GM21447 (cell line): ENCODE measurements at regions not wholly inside any gene's neighbourhood (a gene's known extent, or its start where the extent isn't known, plus 50 kb on each side); places are given as distances from the start of the nearest gene placed in this dataset.
"Not testable (repeated sequence)": the region's sequence is repeated elsewhere in the genome, so short reads cannot be mapped to it uniquely, and the experiment has no call there.

Experiments used
- ATAC-seq: cut with Tn5 transposase; IDR thresholded peaks from one replicate; pipeline ENCODE4 v1.9.1; 2021; ENCODE audit not compliant: unreplicated experiment

DNA sequence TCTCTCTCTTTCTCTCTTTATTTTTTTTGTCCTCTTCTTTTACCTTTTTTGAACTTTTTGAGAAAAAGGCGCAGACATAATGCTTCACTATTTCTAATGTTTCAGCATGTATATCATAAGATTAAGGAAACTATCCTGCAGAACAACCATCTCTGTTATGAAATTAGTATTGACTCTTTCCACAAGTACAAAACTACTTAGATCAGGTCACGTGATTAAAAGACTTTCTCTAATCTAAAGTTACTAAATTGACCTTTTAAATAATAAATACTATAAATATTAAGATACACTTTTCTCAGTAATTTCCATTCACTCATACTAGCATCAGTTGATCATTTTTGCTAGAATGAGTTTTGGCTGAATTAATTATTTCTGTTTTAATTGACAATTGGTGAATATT lies 844.5 kb upstream of the LRFN5 start:
- no peak for ATAC-seq

GRCh38 chr14:40760704-40761103 lies 846.0 kb upstream of the LRFN5 start:
- ATAC-seq, result no peak

GRCh38 chr14:40758076-40758475 lies 848.6 kb upstream of the LRFN5 start:
- ATAC-seq, result no peak

DNA sequence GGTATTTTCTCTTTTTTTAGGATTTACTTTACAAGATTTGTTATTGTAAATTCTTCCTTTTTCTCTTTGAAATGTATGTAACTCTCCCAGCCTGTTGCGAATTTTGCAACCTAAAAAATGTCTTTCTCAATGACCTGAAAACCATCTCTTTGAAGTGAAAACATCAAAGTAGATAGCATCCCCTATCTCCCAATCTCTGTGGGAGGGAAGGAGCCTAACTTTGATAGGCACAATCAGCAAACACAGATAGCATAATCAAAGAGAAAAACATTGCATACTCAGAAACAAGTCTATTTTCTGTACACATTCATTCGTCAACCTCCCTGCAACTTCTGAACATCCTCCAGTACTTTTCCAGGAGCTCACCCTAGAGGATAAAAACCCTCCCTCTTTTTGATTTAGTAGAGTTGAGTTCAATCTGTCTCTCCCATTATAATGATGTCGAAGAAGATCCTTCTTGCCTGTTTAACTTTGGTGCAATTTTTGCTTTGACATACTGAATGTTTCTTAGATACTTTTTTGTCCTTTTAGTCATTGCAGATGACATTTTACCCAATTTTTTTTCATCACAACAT lies 849.2 kb upstream of the LRFN5 start:
- ATAC-seq, result no peak

DNA sequence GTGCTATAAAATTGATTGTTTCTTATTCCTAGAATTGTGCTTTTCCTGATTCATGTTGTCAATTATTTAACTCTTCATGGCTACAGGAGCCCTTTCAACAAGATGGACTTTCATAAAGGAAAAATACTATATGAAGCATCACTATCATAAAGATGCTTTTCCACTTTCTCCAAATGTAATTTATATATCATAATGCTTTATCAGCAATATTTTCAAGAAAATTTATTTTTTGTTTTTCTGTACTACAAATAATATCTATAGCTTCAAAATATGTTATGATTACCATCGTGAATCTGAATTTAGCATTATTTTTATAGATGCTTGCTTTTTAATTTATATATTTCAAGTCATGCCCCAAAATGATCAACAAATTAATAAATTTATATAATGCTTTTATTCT lies 873.5 kb upstream of the LRFN5 start:
- ATAC-seq, result no peak

DNA sequence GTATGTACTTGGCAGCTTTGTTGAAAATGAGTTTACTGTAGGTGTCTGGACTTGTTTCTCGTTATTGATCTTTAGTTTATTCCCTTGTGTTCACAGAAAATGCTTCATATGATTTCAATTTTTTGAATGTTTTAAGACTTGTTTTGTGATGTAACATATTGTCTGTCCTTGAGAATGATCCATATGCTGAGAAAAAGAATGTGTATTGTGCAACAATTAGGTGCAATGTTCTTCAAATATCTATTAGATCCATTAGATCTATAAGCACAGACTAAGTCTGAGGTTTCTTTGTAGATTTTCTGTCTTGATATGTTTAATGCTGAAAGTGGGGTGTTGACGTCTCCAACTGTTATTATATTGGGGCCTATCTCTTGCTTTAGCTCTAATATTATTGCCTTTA lies 879.6 kb upstream of the LRFN5 start:
- ATAC-seq, result no peak

- ATAC-seq, result no peak
Measured at GRCh38 chr14:40713387-40713786, 893.3 kb upstream of the LRFN5 start.

- ATAC-seq, result no peak
Measured at GRCh38 chr14:40697231-40697630, 909.4 kb upstream of the LRFN5 start.

DNA sequence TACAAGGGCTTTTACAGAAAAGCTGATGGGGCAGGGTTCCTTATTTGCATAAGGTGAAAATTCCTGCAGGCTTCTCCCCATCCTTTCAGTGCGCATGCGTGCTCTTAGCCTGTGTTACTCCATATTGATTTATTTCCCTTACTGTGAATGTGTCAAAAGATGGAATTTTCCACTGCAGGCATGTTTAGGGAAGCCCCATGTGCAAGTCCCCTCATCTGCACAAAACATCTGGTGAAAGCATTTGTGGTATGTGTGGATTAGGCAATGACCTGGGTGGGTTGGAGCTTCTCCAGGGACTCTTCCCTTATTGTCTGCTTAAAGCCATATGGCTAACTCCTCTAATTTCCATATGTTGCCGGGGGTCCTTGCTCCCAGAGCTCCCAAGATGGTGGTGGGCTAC lies 912.7 kb upstream of the LRFN5 start:
- no peak for ATAC-seq

DNA sequence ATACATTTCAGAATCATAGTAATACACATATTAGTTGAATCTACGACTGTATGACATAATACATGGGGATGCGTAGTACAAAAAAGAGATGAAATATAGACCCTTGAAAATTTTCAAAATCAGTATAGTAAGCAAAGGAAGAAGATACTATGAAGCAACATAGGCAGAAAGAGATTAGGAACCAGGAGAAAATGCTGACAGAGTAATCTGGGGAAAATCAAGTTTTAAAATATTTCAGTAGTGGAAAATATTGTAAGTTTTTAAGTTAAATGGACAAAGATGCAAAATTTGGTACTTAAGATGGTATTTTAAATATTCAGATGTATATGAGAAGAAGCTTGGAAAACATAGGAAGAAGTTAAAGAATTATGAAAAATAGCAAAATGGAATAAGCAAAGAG lies 915.6 kb upstream of the LRFN5 start:
- ATAC-seq, result no peak

GRCh38 chr14:40685764-40686163 lies 920.9 kb upstream of the LRFN5 start:
- ATAC-seq, result no peak

- ATAC-seq, result no peak
Measured at GRCh38 chr14:40684328-40684727, 922.3 kb upstream of the LRFN5 start.

GRCh38 chr14:40682131-40682913 lies 924.4 kb upstream of the LRFN5 start:
- ATAC-seq, result no peak

GRCh38 chr14:40679256-40679655 lies 927.4 kb upstream of the LRFN5 start:
- no peak for ATAC-seq

GRCh38 chr14:40677206-40677605 lies 929.5 kb upstream of the LRFN5 start:
- not testable (repeated sequence) for ATAC-seq

GRCh38 chr14:40674502-40674901 lies 932.2 kb upstream of the LRFN5 start:
- ATAC-seq, result no peak

DNA sequence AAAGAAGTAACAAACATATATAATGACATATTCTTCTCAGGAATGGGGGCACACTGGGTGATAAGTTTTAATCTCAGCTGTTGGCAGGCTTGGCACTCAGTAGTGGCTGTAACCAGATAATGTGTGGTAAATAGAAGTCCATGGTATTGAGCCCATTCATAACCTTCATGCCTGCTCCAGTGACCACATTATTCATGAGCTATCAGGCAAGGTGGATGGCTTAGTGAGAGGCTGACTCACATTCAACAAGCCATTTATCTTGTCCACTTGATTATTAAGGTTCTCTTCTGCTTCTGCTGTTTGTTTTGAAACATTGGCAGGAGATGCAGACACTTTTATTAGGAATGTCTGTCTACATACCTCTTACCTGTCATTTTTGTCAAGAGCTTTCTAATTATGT lies 950.4 kb upstream of the LRFN5 start:
- ATAC-seq, result no peak

DNA sequence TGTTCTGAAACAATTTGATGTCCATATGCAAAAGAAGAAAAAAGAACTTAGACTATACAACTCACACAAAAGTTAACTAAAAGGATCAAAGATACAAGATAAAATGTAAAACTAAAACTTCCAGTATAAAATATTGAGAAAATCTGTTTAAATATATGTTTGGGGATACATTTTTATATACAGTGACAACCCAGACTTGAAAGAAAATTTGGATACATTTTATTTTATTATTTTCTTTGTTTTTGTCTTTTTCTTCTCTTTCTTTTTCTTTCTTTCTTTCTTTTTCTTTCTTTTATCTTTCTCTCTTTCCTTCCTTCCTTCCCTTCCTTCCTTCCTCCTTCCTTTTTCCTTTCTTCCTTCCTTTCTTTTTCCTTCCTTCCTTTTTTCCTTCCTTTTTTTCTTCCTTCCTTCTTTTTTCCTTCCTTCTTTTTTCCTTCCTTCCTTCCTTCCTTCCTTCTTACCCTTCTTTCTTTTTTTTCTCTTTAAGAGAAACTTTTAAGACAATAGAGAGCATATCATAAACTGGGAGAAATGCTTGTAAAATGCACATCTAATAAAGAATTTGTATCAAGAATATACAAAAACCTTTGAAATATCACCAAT lies 954.5 kb upstream of the LRFN5 start:
- no peak for ATAC-seq

DNA sequence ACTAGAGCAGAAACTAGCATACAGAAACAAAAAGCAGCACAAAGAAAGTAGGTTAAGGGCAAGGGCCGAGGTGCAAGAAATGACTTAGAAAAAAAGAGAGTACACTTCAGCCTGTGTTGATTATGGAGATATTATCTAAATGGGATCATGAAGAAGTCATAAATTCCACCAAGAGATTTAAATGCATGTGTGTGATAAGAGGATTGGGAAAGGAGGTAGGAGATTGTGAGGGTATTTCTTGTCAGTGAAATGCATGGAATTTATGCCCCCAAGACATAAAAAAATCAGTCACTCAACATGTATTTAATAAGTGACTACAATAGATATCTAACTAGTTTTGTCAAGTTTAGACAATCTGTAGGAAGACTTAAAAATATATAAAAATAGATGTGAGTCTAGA lies 976.2 kb upstream of the LRFN5 start:
- no peak for ATAC-seq

DNA sequence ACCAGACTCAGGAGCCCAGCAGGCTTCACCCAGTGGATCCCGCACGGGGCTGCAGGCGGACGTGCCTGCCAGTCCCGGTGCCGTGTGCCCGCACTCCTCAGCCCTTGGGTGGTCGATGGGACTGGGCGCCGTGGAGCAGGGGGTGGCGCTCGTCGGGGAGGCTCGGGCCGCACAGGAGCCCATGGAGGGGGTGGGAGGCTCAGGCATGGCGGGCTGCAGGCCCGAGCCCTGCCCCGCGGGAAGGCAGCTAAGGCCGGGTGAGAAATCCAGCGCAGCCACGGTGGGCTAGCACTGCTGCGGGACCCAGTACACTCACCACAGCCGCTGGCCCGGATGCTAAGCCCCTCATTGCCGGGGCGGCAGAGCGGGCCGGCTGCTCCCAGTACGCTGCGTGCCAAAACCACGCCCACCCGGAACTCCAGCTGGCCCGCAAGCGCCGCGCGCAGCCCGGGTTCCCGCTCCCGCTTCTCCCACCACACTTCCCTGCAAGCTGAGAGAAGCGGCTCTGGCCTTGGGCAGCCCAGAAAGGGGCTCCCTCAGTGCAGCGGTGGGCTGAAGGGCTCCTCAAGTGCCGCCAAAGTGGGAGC lies 977.0 kb upstream of the LRFN5 start:
- ATAC-seq, result not testable (repeated sequence)

GRCh38 chr14:40629144-40629543 lies 977.5 kb upstream of the LRFN5 start:
- no peak for ATAC-seq

DNA sequence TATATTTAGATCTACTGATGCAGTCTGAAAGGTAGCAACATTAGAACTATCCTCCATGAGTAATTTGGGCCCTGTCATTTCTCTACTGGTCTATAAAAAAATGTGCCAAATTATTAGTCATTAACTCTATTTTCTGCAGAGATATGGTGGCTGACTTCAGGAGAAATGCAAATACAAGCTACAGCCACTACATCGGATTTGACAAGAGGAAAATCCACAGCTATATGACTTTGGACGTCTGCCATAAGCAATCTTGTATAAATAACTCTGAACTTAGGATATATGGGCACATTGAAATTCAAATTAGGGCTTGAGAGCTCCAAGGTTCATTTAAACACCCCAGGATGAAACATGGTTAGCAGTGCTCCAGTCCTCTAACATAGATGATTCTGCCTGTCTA lies 983.0 kb upstream of the LRFN5 start:
- no peak for ATAC-seq
